ENCODE measurements at regions not wholly inside any gene's neighbourhood (a gene's known extent, or its start where the extent isn't known, plus 50 kb on each side); places are given as distances from the start of the nearest gene placed in this dataset.

- TF ChIP-seq, protein P1, sequence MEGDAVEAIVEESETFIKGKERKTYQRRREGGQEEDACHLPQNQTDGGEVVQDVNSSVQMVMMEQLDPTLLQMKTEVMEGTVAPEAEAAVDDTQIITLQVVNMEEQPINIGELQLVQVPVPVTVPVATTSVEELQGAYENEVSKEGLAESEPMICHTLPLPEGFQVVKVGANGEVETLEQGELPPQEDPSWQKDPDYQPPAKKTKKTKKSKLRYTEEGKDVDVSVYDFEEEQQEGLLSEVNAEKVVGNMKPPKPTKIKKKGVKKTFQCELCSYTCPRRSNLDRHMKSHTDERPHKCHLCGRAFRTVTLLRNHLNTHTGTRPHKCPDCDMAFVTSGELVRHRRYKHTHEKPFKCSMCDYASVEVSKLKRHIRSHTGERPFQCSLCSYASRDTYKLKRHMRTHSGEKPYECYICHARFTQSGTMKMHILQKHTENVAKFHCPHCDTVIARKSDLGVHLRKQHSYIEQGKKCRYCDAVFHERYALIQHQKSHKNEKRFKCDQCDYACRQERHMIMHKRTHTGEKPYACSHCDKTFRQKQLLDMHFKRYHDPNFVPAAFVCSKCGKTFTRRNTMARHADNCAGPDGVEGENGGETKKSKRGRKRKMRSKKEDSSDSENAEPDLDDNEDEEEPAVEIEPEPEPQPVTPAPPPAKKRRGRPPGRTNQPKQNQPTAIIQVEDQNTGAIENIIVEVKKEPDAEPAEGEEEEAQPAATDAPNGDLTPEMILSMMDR (IDR thresholded peaks at IDR 0.05) = no peak
- TF ChIP-seq EZH2 (IDR thresholded peaks at IDR 0.05; ENCODE audit: borderline replicate concordance, insufficient read depth, low read depth, low read length, poor library complexity, severe bottlenecking) = no peak
These were observed 143.1 kb downstream of the ARRDC4 start for GRCh38 chr15:98103570-98103969.
